A673 (cell line): ENCODE measurements at regions not wholly inside any gene's neighbourhood (a gene's known extent, or its start where the extent isn't known, plus 50 kb on each side); places are given as distances from the start of the nearest gene placed in this dataset.
A peak's percentile ranks its signal among the peaks of the same experiment; 100 is the strongest.

Source experiments
- BruUV-seq: library from RNA; stranded (reverse); fragments of 400-500 nt; replicated peaks from 2 replicates; lab custom pipeline; 2021; lab: Mats Ljungman, UMichigan
- CTCF ChIA-PET: fragments of 300-600 bp; sonication (Branson Sonifier 250); formaldehyde crosslinking; loops from one replicate; lab custom pipeline; 2022; ENCODE audit warnings: antibody characterized with exemption; lab: Charles Lee
- POLR2A ChIA-PET: fragments of 300-600 bp; sonication (Branson Sonifier 250); formaldehyde crosslinking; loops from one replicate; lab custom pipeline; 2022; ENCODE audit warnings: antibody characterized with exemption; ENCODE audit not compliant: low non-redundant PET; lab: Charles Lee
- DNase-seq: peaks from one replicate; pipeline ENCODE4 v3.0.0-alpha.2; 2015; ENCODE audit warnings: low spot score
- H3K27ac ChIP-seq: fragments of 200-600 bp; sonication (generic); 2 replicates; pipeline ENCODE4 v1.5.1; 2016; ENCODE audit warnings: mixed run types, low read depth, mild to moderate bottlenecking, mixed read lengths, antibody characterized with exemption, low read length; ENCODE audit not compliant: poor library complexity, severe bottlenecking
- H3K27me3 ChIP-seq: fragments of 200-600 bp; sonication (generic); replicated peaks from 2 replicates; pipeline ENCODE4 v1.6.1; 2017; ENCODE audit warnings: mixed run types, low read depth, mild to moderate bottlenecking, mixed read lengths, antibody characterized with exemption, low read length; ENCODE audit not compliant: insufficient read depth, poor library complexity
- H3K36me3 ChIP-seq: fragments of 200-600 bp; sonication (generic); 2 replicates; pipeline ENCODE4 v1.6.1; 2016; ENCODE audit warnings: mixed run types, mild to moderate bottlenecking, mixed read lengths, antibody characterized with exemption, low read length; ENCODE audit not compliant: insufficient read depth, poor library complexity, severe bottlenecking
- H3K4me1 ChIP-seq: fragments of 200-600 bp; sonication (generic); 2 replicates; pipeline ENCODE4 v1.6.1; 2017; ENCODE audit warnings: mixed run types, mild to moderate bottlenecking, mixed read lengths, antibody characterized with exemption, low read length; ENCODE audit not compliant: insufficient read depth, poor library complexity, severe bottlenecking
- H3K4me3 ChIP-seq: fragments of 200-600 bp; sonication (generic); 2 replicates; pipeline ENCODE4 v1.5.1; 2016; ENCODE audit warnings: low read depth, mixed run types, mild to moderate bottlenecking, mixed read lengths, low read length; ENCODE audit not compliant: poor library complexity, severe bottlenecking
- H3K9me3 ChIP-seq: fragments of 200-600 bp; sonication (generic); 2 replicates; pipeline ENCODE4 v1.6.1; 2016; ENCODE audit warnings: mixed run types, low read depth, mild to moderate bottlenecking, mixed read lengths, antibody characterized with exemption, low read length; ENCODE audit not compliant: poor library complexity, severe bottlenecking
- CTCF ChIP-seq: fragments of 300-800, 200-600 bp; sonication (generic); conservative IDR thresholded peaks from 2 replicates; pipeline ENCODE4 v1.5.1; 2017; ENCODE audit warnings: low read depth, mild to moderate bottlenecking, antibody characterized with exemption, low read length, moderate library complexity, mixed read lengths
- EZH2 ChIP-seq: fragments of 200-600 bp; sonication (generic); IDR thresholded peaks from 2 replicates; pipeline ENCODE4 v1.6.1; 2017; ENCODE audit warnings: borderline replicate concordance, low read depth, mild to moderate bottlenecking, mixed read lengths, antibody characterized with exemption, low read length; ENCODE audit not compliant: poor library complexity, severe bottlenecking
- intact Hi-C: fragments of 100-400 bp; cut with micrococcal nuclease; formaldehyde crosslinking; loops from one replicate; pipeline ENCODE4 v1.10.0; 2022; ENCODE audit not compliant: unreplicated experiment

- BruUV-seq, result no TSS peak
Measured at GRCh38 chr12:127121494-127122084, 1145.4 kb upstream of the TMEM132C start.

GRCh38 chr12:127125607-127126259 lies 1141.2 kb upstream of the TMEM132C start:
- Histone ChIP-seq H3K27me3 (no peaks in the 10 kb centered on the region), H3K36me3 (no peaks in the 10 kb centered on the region), H3K27ac (no peak overlapping the region), H3K4me1 (no peaks in the 10 kb centered on the region), H3K4me3 (no peak overlapping the region), H3K9me3 (no peaks in the 10 kb centered on the region)
- TF ChIP-seq EZH2 (no peak), CTCF (no peak)
- peak; percentile 45 for DNase-seq
- no TSS peak for BruUV-seq
- ChIA-PET POLR2A (no interaction called here), CTCF (no interaction called here)
- intact Hi-C loops, result no loop called here

More at GRCh38 chr12:127121494-127122084, 1145.4 kb upstream of the TMEM132C start:
- Histone ChIP-seq H3K27ac (no peak overlapping the region), H3K9me3 (no peaks in the 10 kb centered on the region), H3K4me1 (peaks cover 11% of the 10 kb centered on the region), H3K27me3 (no peaks in the 10 kb centered on the region), H3K4me3 (no peak overlapping the region), H3K36me3 (no peaks in the 10 kb centered on the region)
- CTCF ChIA-PET, result no interaction called here
- DNase-seq, result no peak
- TF ChIP-seq CTCF (no peak), EZH2 (no peak)
- intact Hi-C loops, result no loop called here
- POLR2A ChIA-PET, result no interaction called here

GRCh38 chr12:127126260-127126628 lies 1140.7 kb upstream of the TMEM132C start:
- Histone ChIP-seq H3K9me3 (no peaks in the 10 kb centered on the region), H3K36me3 (no peaks in the 10 kb centered on the region), H3K27ac (no peak overlapping the region), H3K4me1 (no peaks in the 10 kb centered on the region), H3K27me3 (no peaks in the 10 kb centered on the region), H3K4me3 (no peak overlapping the region)
- intact Hi-C loops, result no loop called here
- BruUV-seq, result no TSS peak
- POLR2A ChIA-PET, result no interaction called here
- CTCF ChIA-PET, result no interaction called here
- no peak for DNase-seq
- no peak for TF ChIP-seq CTCF
- TF ChIP-seq EZH2, result no peak
